Glutamatergic neuron (in vitro differentiated cells): ENCODE measurements at regions not wholly inside any gene's neighbourhood (a gene's known extent, or its start where the extent isn't known, plus 50 kb on each side); places are given as distances from the start of the nearest gene placed in this dataset.

ENCODE experiments used
- DNase-seq: peaks from one replicate; pipeline ENCODE4 v3.0.0; 2022
- H3K27ac Mint-ChIP-seq: one replicate; pipeline ENCODE4 v1.8.0; 2020; ENCODE audit warnings: mild to moderate bottlenecking, mixed read lengths, inconsistent platforms; ENCODE audit not compliant: unreplicated experiment
- H3K27me3 Mint-ChIP-seq: one replicate; pipeline ENCODE4 v1.8.0; 2020; ENCODE audit warnings: mild to moderate bottlenecking, moderate library complexity, mixed read lengths, inconsistent platforms; ENCODE audit not compliant: unreplicated experiment
- H3K36me3 Mint-ChIP-seq: one replicate; pipeline ENCODE4 v1.8.0; 2020; ENCODE audit warnings: mild to moderate bottlenecking, mixed read lengths, inconsistent platforms; ENCODE audit not compliant: unreplicated experiment
- H3K4me1 Mint-ChIP-seq: one replicate; pipeline ENCODE4 v1.8.0; 2020; ENCODE audit warnings: mild to moderate bottlenecking, low read depth, mixed read lengths, inconsistent platforms; ENCODE audit not compliant: unreplicated experiment
- H3K4me3 Mint-ChIP-seq: one replicate; pipeline ENCODE4 v1.8.0; 2020; ENCODE audit warnings: mild to moderate bottlenecking, mixed read lengths, inconsistent platforms; ENCODE audit not compliant: unreplicated experiment
- H3K9me3 Mint-ChIP-seq: one replicate; pipeline ENCODE4 v1.8.0; 2020; ENCODE audit warnings: mild to moderate bottlenecking, moderate library complexity, mixed read lengths, inconsistent platforms; ENCODE audit not compliant: unreplicated experiment
- CTCF ChIP-seq: fragments of 200-600 bp; sonication (generic); IDR thresholded peaks from one replicate; pipeline ENCODE4 v1.5.0; 2021; ENCODE audit not compliant: partially characterized antibody, unreplicated experiment

GRCh38 chr13:63107179-63107943 is 1691.7 kb upstream of the PCDH20 start:
- Mint-ChIP-seq H3K27me3 (no peaks in the 10 kb centered on the region), H3K4me3 (no peak overlapping the region), H3K4me1 (no peaks in the 10 kb centered on the region), H3K36me3 (no peaks in the 10 kb centered on the region), H3K27ac (no peak overlapping the region), H3K9me3 (no peaks in the 10 kb centered on the region)
- TF ChIP-seq CTCF = no peak
- DNase-seq = no peak

GRCh38 chr13:63094717-63095116 is 1679.1 kb upstream of the PCDH20 start:
- Mint-ChIP-seq H3K4me3 (no peak overlapping the region), H3K9me3 (peaks cover 2% of the 10 kb centered on the region), H3K4me1 (no peaks in the 10 kb centered on the region), H3K27ac (no peak overlapping the region), H3K36me3 (no peaks in the 10 kb centered on the region), H3K27me3 (no peaks in the 10 kb centered on the region)
- TF ChIP-seq CTCF = no peak
- DNase-seq = no peak

- Mint-ChIP-seq H3K9me3 (peaks cover 2% of the 10 kb centered on the region), H3K27me3 (no peaks in the 10 kb centered on the region), H3K36me3 (no peaks in the 10 kb centered on the region), H3K4me3 (no peak overlapping the region), H3K27ac (no peak overlapping the region), H3K4me1 (no peaks in the 10 kb centered on the region)
- no peak for TF ChIP-seq CTCF
- DNase-seq = no peak
Measured at GRCh38 chr13:63093907-63094469, 1678.3 kb upstream of the PCDH20 start.

- Mint-ChIP-seq H3K4me1 (no peaks in the 10 kb centered on the region), H3K27me3 (no peaks in the 10 kb centered on the region), H3K9me3 (peaks cover 2% of the 10 kb centered on the region), H3K4me3 (no peak overlapping the region), H3K27ac (no peak overlapping the region), H3K36me3 (no peaks in the 10 kb centered on the region)
- TF ChIP-seq CTCF = no peak
- no peak for DNase-seq
Measured at GRCh38 chr13:63092456-63092855, 1676.8 kb upstream of the PCDH20 start.

- Mint-ChIP-seq H3K4me3 (no peak overlapping the region), H3K36me3 (no peaks in the 10 kb centered on the region), H3K9me3 (no peaks in the 10 kb centered on the region), H3K4me1 (no peaks in the 10 kb centered on the region), H3K27me3 (no peaks in the 10 kb centered on the region), H3K27ac (no peak overlapping the region)
- DNase-seq = no peak
- no peak for TF ChIP-seq CTCF
Measured at GRCh38 chr13:63090524-63090923, 1674.9 kb upstream of the PCDH20 start.
